Activated CD8-positive, alpha-beta memory T cell treated with anti-CD3 and anti-CD28 coated beads, Interleukin-2, amount 50 U/mL, for 1 hour (primary cell): ENCODE measurements at regions not wholly inside any gene's neighbourhood (a gene's known extent, or its start where the extent isn't known, plus 50 kb on each side); places are given as distances from the start of the nearest gene placed in this dataset.

Experiments
- DNase-seq: peaks from one replicate; pipeline ENCODE4 v3.0.0-alpha.2; 2020; ENCODE audit errors: extremely low read depth

- DNase-seq, result no peak
These were observed 450.6 kb upstream of the AUTS2 start for GRCh38 chr7:69147631-69148030.

GRCh38 chr7:69149804-69150782, 448.2 kb upstream of the AUTS2 start:
- DNase-seq, result no peak

- DNase-seq, result no peak
These were observed 435.9 kb upstream of the AUTS2 start for GRCh38 chr7:69162326-69162725.

GRCh38 chr7:69162931-69163670, 435.2 kb upstream of the AUTS2 start:
- DNase-seq, result no peak

DNA sequence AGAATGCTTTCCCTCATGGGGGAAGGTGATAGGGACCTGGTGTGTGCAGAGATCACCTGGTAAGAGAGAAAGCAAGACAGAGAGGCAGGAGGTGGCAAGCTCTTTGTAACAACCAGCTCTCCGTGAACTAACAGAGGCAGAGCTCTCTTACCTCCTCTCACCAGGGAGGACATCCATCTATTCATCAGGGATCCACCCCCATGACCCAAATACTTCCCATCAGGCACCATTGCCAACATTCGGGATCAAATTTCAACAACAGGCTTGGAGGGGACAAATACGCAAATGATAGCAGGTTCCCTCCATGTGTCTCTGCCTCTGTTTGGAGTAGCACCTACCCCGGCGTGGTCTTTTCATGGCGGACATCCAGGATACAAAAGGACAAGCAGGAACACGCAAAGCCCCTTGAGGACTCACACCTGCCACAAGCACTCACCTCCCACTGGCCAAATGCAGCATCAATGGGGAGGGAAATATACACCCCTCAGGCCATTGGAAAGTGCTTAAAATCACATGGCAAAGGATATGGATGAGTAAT, 431.2 kb upstream of the AUTS2 start:
- DNase-seq, result no peak

- DNase-seq, result no peak
These were observed 428.9 kb upstream of the AUTS2 start for GRCh38 chr7:69169386-69169785.

GRCh38 chr7:69172357-69173077, 425.8 kb upstream of the AUTS2 start:
- no peak for DNase-seq

- DNase-seq, result no peak
These were observed 424.9 kb upstream of the AUTS2 start for GRCh38 chr7:69173341-69173740.

GRCh38 chr7:69173846-69174245, 424.4 kb upstream of the AUTS2 start:
- no peak for DNase-seq

DNA sequence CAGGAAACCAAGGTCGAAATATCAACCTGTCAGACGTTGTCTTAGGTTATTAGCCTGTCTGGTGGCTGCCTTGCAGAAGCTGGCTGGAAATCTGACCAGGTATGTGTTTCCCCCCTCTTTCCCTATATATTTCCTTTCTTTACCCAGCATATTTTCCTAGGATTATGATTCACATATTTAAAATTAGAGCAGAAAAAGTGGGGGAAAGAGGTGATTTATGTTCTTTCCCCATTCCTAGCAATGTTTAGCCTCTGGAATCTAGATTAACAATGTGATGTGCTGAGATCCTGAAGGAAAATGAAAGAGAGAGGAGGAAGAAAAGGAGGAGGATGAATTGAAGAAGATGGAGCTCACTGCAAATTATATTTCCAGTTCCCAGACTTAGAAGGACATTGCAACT, 421.4 kb upstream of the AUTS2 start:
- no peak for DNase-seq

- no peak for DNase-seq
These were observed 420.8 kb upstream of the AUTS2 start for GRCh38 chr7:69177461-69177861.

DNA sequence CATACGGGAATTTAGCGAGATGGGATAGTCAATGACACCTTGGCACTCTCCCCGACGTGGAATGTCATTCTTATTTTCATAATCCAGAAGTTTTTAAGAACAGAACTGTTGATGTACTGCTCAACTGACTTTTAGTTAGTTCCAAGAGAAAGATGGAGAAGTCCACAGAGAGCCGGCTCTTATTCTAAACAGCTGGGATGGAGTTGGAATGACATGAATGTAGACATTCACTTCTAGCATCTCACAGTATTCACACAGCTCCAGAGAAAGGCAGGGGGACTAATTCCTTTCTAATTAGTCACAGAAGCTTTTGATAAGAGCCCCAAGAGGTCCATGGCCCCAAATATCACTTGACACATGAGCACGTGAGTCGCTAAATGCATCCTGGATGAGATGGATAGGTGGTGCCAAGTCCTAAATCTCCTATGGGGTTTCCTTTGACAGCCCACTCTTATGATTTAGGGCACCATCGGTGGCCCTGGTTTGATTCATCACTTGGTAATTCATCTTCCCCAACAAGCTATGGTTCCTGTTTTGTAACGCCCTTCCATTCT, 420.3 kb upstream of the AUTS2 start:
- no peak for DNase-seq

GRCh38 chr7:69180662-69181061, 417.6 kb upstream of the AUTS2 start:
- no peak for DNase-seq

GRCh38 chr7:69182596-69183467, 415.4 kb upstream of the AUTS2 start:
- DNase-seq, result no peak

DNA sequence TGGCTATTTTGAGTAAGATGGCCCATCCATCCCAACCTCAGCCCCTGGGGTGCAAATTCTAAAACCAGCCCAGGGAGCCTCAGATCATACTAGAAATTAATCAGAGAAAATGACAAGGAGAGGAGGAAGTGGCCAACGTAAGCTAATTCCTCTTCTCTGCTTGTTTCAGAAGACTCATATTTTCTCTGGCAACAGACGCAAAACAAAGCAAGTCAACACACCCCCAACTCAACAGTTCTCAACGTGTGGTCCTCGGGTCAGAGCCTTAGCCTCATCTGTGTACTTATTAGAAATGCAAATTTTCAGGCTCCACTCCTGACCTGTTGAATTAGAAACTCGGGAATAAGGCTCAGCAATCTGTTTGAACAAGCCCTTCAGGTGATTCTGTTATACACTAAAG, 413.9 kb upstream of the AUTS2 start:
- no peak for DNase-seq

DNA sequence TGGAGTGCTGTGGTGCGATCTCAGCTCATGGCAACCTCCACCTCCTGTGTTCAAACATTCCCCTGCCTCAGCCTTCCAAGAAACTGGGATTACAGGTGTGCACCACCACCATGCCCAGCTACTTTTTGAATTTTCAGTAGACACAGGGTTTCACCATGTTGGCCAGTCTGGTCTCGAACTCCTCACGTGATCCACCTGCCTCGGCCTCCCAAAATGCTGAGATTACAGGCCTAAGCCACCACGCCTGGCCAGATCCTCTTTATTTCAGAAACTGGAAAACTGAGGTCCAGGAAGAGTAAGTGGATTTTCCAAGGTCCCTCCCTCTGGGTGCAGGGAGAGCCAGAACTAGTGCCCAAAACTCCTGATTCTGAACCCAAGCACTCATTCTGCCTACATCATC, 413.1 kb upstream of the AUTS2 start:
- no peak for DNase-seq

DNA sequence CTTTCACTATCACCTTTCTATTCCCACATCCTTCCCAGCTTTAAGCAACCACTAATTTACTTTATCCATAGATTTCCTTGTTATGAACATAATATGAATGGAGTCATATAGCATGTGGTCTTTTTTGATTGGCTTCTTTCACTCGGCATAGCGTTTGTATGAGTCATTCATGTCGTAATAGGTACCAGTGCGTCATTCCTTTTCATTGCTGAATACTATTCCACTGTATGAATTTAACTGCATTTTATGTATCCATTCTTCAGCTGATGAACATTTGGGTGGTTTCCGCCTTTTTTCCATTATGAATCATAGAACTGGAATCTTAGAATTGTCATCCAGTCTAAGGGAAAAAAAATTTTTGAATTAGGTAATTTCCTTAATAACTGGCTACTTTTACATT, 411.3 kb upstream of the AUTS2 start:
- no peak for DNase-seq

DNA sequence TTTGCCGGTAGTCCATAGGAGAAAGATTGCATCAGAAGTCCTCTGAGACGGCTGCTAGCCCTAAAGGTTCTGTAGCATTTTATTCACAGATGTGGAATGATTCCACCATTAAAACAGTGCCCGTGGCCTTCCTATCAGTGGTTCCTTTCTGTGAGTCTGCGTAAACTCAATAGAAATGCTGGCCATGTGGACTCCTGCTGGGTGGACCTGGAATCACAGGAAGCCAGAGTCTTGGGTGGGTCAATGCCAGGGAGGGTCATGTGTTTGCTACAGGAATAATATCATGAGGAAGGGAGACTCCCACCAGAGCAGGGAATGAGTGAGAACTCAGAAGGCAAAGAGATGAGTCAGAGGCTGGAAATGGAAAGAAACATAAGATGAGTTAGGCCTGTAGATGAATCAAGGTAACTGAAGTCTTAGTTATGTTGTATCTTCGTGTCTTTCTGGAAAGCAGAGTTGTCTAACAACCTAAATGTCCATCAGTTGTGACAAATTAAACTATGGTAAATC, 410.4 kb upstream of the AUTS2 start:
- no peak for DNase-seq

DNA sequence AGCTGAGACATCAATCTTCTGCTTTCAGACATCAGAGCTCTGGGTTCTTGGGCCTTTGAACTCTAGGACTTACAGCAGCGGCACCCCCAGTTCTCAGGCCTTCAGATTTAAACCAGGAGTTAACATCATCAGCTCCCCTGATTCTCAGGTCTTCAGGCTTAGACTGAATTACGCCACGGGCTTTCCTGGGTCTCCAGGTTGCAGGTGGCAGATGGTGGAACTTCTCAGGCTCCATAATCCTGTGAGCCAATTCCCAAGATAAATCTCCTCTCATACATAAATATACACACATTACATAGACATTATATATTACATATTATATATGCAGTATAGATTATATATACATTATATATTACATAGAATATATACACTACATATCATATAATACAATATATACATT, 408.9 kb upstream of the AUTS2 start:
- DNase-seq, result no peak

GRCh38 chr7:69190025-69190424, 408.2 kb upstream of the AUTS2 start:
- no peak for DNase-seq

DNA sequence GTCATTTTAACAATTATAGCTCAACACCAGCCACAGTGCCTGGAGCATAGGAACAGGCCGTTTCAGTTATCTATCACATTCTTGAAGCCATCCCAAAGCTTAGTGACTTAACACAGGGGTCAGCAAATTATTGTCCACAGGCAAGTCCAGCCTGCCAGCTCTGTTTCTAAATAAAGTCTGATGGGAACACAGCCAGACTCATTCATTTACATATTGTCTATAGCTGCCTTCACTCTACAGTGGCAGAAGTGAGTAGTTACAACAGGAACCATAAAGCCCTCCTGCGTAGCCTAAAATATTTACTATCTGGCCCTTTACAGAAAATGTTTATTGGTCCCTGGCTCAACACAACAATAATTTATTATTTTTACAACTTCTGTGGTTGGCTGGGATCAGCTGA, 407.5 kb upstream of the AUTS2 start:
- no peak for DNase-seq
